K562 (cell line): ENCODE measurements at regions not wholly inside any gene's neighbourhood (a gene's known extent, or its start where the extent isn't known, plus 50 kb on each side); places are given as distances from the start of the nearest gene placed in this dataset.

Source experiments
- ATAC-seq: fragments of 200-7000 bp; cut with Tn5 transposase; 3 replicates; pipeline ENCODE4 v1.9.1; 2020; ENCODE audit warnings: moderate library complexity
- BruUV-seq: library from RNA; stranded (reverse); fragments of 400-500 nt; replicated peaks from 2 replicates; lab custom pipeline; 2021; lab: Mats Ljungman, UMichigan
- CTCF ChIA-PET: fragments of 300-600 bp; formaldehyde crosslinking; extraction: SDS; loops from one replicate; lab custom pipeline; 2021; ENCODE audit warnings: low intra/inter-chr PET ratio; lab: Yijun Ruan, JAX
- POLR2A ChIA-PET: fragments of 300-600, 350-650 bp; sonication (Branson Sonifier 250); formaldehyde crosslinking; extraction: SDS; loops from one replicate; lab custom pipeline; 2021; ENCODE audit warnings: antibody characterized with exemption, inconsistent platforms; lab: Yijun Ruan, JAX
- DNase-seq, 4 experiments: peaks; one replicate each; pipeline versions ENCODE4 v3.0.0 to v3.0.0-alpha.2; 2011 to 2018; ENCODE audit warnings: low spot score in 3 of 4, mixed read lengths in 3 of 4; ENCODE audit errors: extremely low read depth in 1 of 4
- FAIRE-seq: peaks from 2 replicates; lab custom pipeline; 2011; peaks lifted over from hg19 to GRCh38; lab: Jason Lieb, UNC
- H2AFZ ChIP-seq: 2 replicates; pipeline ENCODE4 v1.6.0; 2011; ENCODE audit warnings: low read depth, low read length, control low read depth, inconsistent platforms
- H3K27ac ChIP-seq: fragments of 200-600 bp; 3 replicates; pipeline ENCODE4 v1.8.0; 2011; ENCODE audit warnings: low read depth, mild to moderate bottlenecking, control low read depth, inconsistent platforms, low read length, moderate library complexity, mixed read lengths; ENCODE audit errors: extremely low read depth
- H3K27me3 ChIP-seq, 2 experiments: fragments of 300-600 bp in 1 of 2; 2 replicates in 1 of 2; 3 replicates in 1 of 2; pipeline versions ENCODE4 v1.6.0 to v1.8.0; 2011; ENCODE audit warnings: inconsistent platforms in 2 of 2, low read length in 2 of 2, mild to moderate bottlenecking in 1 of 2, mixed read lengths in 1 of 2, moderate library complexity in 1 of 2; ENCODE audit not compliant: control insufficient read depth in 2 of 2, insufficient read depth in 2 of 2
- H3K36me3 ChIP-seq: fragments of 300-600 bp; 3 replicates; pipeline ENCODE4 v1.8.0; 2011; ENCODE audit warnings: mild to moderate bottlenecking, low read length, inconsistent platforms; ENCODE audit not compliant: control insufficient read depth, insufficient read depth
- H3K4me1 ChIP-seq, 2 experiments: fragments of 200-600 bp in 1 of 2; replicated peaks in 1 of 2; 2 replicates in 1 of 2; 3 replicates in 1 of 2; pipeline versions ENCODE4 v1.5.1 to v1.8.0; 2011; ENCODE audit warnings: inconsistent platforms in 2 of 2, low read length in 2 of 2, mild to moderate bottlenecking in 1 of 2, mixed read lengths in 1 of 2, moderate library complexity in 1 of 2; ENCODE audit not compliant: control insufficient read depth in 2 of 2, insufficient read depth in 2 of 2
- H3K4me2 ChIP-seq: 2 replicates; pipeline ENCODE4 v1.6.1; 2011; ENCODE audit warnings: low read length, control low read depth, inconsistent platforms, mixed read lengths; ENCODE audit not compliant: insufficient read depth
- H3K4me3 ChIP-seq: fragments of 200-600 bp; sonication (generic), shearing (Covaris generic); 2 replicates; pipeline ENCODE4 v1.5.1; 2016; ENCODE audit warnings: control low read depth, inconsistent platforms
- H3K79me2 ChIP-seq: fragments of 200-600 bp; 3 replicates; pipeline ENCODE4 v1.8.0; 2011; ENCODE audit warnings: low read length, inconsistent platforms; ENCODE audit not compliant: control insufficient read depth, insufficient read depth
- H3K9ac ChIP-seq, 2 experiments: 2 replicates each; pipeline versions ENCODE4 v1.6.0 to v1.6.1; 2011; ENCODE audit warnings: low read depth in 2 of 2, low read length in 2 of 2, control low read depth in 1 of 2, inconsistent platforms in 1 of 2, mild to moderate bottlenecking in 1 of 2, mixed read lengths in 1 of 2; ENCODE audit not compliant: insufficient read depth in 1 of 2
- H3K9me1 ChIP-seq: one replicate; pipeline ENCODE4 v1.6.0; 2011; ENCODE audit warnings: inconsistent platforms, mild to moderate bottlenecking, low read length, moderate library complexity; ENCODE audit not compliant: control insufficient read depth, insufficient read depth
- H3K9me3 ChIP-seq: replicated peaks from 2 replicates; pipeline ENCODE4 v1.5.1; 2011; ENCODE audit warnings: low read depth, low read length, inconsistent platforms; ENCODE audit not compliant: control insufficient read depth, insufficient read depth
- H4K20me1 ChIP-seq: replicated peaks from 2 replicates; pipeline ENCODE4 v1.6.1; 2011; ENCODE audit warnings: low read length, inconsistent platforms, mixed read lengths; ENCODE audit not compliant: control insufficient read depth, insufficient read depth
- CREBBP ChIP-seq: IDR thresholded peaks from one replicate; pipeline ENCODE4 v1.6.1; 2012; ENCODE audit warnings: low read depth, mild to moderate bottlenecking, control low read depth, inconsistent platforms, low read length
- ESRRB ChIP-seq: fragments of 250-450 bp; sonication (Bioruptor Pico); IDR thresholded peaks from 2 replicates; pipeline ENCODE4 v1.5.0; 2020; ENCODE audit warnings: mild to moderate bottlenecking, moderate library complexity, borderline replicate concordance
- MAFG ChIP-seq: fragments of 450-650 bp; conservative IDR thresholded peaks from 2 replicates; pipeline ENCODE4 v1.6.1; 2016; ENCODE audit warnings: missing genetic modification characterization, missing compliant biosample characterization
- MXI1 ChIP-seq: IDR thresholded peaks from 2 replicates; pipeline ENCODE4 v1.6.1; 2011; ENCODE audit warnings: low read depth, mild to moderate bottlenecking, improper control_type of control experiment, low read length
- NFE2 ChIP-seq: IDR thresholded peaks from 2 replicates; pipeline ENCODE4 v1.6.1; 2014; ENCODE audit warnings: antibody characterized with exemption, low read depth
- NFIX ChIP-seq: fragments of 250-450 bp; sonication (Bioruptor Pico); IDR thresholded peaks from 2 replicates; pipeline ENCODE4 v1.4.0; 2020; ENCODE audit warnings: low read depth, mild to moderate bottlenecking, moderate library complexity
- NFXL1 ChIP-seq: fragments of 450-650 bp; formaldehyde crosslinking; IDR thresholded peaks from 2 replicates; pipeline ENCODE4 v1.4.0; 2021; ENCODE audit warnings: mild to moderate bottlenecking
- RAD21 ChIP-seq, 2 experiments: fragments of 250-450 bp in 1 of 2; fragments of 450-650 bp in 1 of 2; sonication (Bioruptor Pico) in 1 of 2; formaldehyde crosslinking in 1 of 2; IDR thresholded peaks in 1 of 2; conservative IDR thresholded peaks in 1 of 2; 2 replicates each; pipeline versions ENCODE4 v1.4.0 to v1.8.0; 2020 to 2022; ENCODE audit warnings: mild to moderate bottlenecking in 2 of 2, moderate library complexity in 1 of 2
- SIN3A ChIP-seq, 2 experiments: fragments of 150-350 bp in 1 of 2; IDR thresholded peaks; 2 replicates each; pipeline ENCODE4 v1.6.1; 2011 to 2016; ENCODE audit warnings: borderline replicate concordance in 2 of 2, low read depth in 2 of 2, low read length in 2 of 2, mild to moderate bottlenecking in 2 of 2, moderate library complexity in 2 of 2; ENCODE audit not compliant: control insufficient read depth in 1 of 2
- STAG1 ChIP-seq: sonication (generic); formaldehyde crosslinking; IDR thresholded peaks from 2 replicates; pipeline ENCODE4 v1.5.0; 2020; ENCODE audit warnings: missing genetic modification reagents, borderline replicate concordance
- ZNF311 ChIP-seq: fragments of 250-450 bp; sonication (Bioruptor Pico); IDR thresholded peaks from 2 replicates; pipeline ENCODE4 v1.4.0; 2020; ENCODE audit warnings: mild to moderate bottlenecking, moderate library complexity
- ZNF668 ChIP-seq: fragments of 250-450 bp; sonication (Bioruptor Pico); IDR thresholded peaks from 2 replicates; pipeline ENCODE4 v1.8.0; 2022; ENCODE audit warnings: mild to moderate bottlenecking, inconsistent platforms
- ZNF780A ChIP-seq: fragments of 250-450 bp; sonication (Bioruptor Pico); IDR thresholded peaks from 2 replicates; pipeline ENCODE4 v1.5.0; 2021; ENCODE audit warnings: mild to moderate bottlenecking
- WGBS: fragments of 100-300 bp; shearing (Covaris generic); methylation state at CpG from one replicate; pipeline ENCODE4 v1.1.6; 2016; ENCODE audit warnings: low coverage, mixed read lengths; ENCODE audit not compliant: insufficient coverage; ENCODE audit errors: missing lambda C conversion rate; 5-methylcytosine and 5-hydroxymethylcytosine counted together
- in situ Hi-C: fragments of 300-500 bp; cut with MboI; formaldehyde crosslinking; loops from 4 replicates; pipeline ENCODE4 v1.15.0; 2018; ENCODE audit warnings: inconsistent platforms, mixed read lengths
- intact Hi-C: fragments of 100-400 bp; cut with micrococcal nuclease; formaldehyde crosslinking; loops from 2 replicates; pipeline ENCODE4 v1.14.2; 2022
- TF ChIP-seq, protein P1 (sequence below): sonication (generic); formaldehyde crosslinking; IDR thresholded peaks from 2 replicates; pipeline ENCODE4 v1.5.0; 2020; ENCODE audit warnings: missing genetic modification reagents
- TF ChIP-seq, protein P2 (sequence below), 3 experiments: IDR thresholded peaks in 2 of 3; conservative IDR thresholded peaks in 1 of 3; 2 replicates each; pipeline ENCODE4 v1.5.1; 2011 to 2012; ENCODE audit warnings: low read length in 3 of 3, mild to moderate bottlenecking in 3 of 3, control low read depth in 2 of 3, improper control_type of control experiment in 1 of 3, inconsistent platforms in 1 of 3, low read depth in 1 of 3, mixed read lengths in 1 of 3, moderate library complexity in 1 of 3; ENCODE audit not compliant: insufficient read depth in 2 of 3
- TF ChIP-seq, protein P3 (sequence below): sonication (generic); formaldehyde crosslinking; IDR thresholded peaks from 2 replicates; pipeline ENCODE4 v1.8.1; 2022; ENCODE audit warnings: missing genetic modification reagents

DNA sequence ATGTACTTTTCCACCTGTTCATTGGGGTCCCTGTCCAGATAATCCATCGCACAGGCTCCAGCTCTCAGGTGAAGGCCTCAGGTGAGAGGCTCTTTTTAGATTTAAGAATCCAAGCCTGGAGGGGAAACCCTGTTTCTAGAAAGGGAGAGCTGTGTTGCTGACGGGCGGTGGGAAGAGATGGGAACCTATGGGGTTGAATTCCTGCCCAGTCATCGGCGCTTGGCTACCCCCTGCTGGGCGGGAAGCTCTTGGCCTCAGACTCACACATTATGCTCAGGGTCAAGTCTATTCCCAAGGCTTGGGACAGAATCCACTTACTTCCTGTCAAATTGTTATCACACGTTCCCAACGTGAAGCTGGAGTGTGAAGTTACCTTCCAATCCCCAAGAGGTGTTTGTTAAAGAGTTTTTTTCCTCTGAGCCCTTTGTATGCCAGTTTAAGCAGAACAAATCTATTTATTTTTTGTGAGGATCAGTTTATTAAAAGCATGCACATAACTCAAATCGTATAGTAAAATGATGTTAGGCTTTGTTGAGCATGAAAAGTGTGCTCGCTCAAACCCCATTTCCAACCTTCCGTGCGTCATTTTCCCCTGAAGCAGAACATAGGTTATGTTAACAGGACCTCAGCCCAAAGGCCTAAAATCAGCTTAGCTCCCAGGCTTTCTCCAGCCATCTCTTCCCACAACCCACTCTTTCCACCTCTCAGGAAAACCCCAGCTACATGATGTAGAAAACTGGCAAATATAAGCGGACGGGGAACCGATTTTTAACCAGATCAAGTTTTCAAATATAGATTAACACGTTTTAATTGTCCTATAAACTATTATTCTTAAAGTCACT lies 181.7 kb upstream of the ETAA1 start:
- Histone ChIP-seq H3K36me3 (no peaks in the 10 kb centered on the region), H3K4me1 (no peaks in the 10 kb centered on the region), H3K9me3 (no peaks in the 10 kb centered on the region), H3K9ac (no peak overlapping the region), H3K79me2 (no peaks in the 10 kb centered on the region), H3K9me1 (no peaks in the 10 kb centered on the region), H4K20me1 (no peaks in the 10 kb centered on the region), H3K27ac (no peak overlapping the region), H2AFZ (no peak overlapping the region), H3K27me3 (no peaks in the 10 kb centered on the region), H3K4me2 (no peak overlapping the region), H3K4me3 (no peak overlapping the region)
- POLR2A ChIA-PET: interaction anchor here (1.6 kb wide), 1 partner anchor 11 kb away, joined by 5 read pairs; no protein-coding TSS in a partner anchor
- DNase-seq (peak; percentile 27 to 50 (median 31)), ATAC-seq (peak; percentile 85), FAIRE-seq (no peak)
- in situ Hi-C loops (no loop called here), intact Hi-C loops (no loop called here)
- BruUV-seq: no TSS peak
- TF ChIP-seq NFE2: peak; percentile 70
- TF ChIP-seq, protein P1, sequence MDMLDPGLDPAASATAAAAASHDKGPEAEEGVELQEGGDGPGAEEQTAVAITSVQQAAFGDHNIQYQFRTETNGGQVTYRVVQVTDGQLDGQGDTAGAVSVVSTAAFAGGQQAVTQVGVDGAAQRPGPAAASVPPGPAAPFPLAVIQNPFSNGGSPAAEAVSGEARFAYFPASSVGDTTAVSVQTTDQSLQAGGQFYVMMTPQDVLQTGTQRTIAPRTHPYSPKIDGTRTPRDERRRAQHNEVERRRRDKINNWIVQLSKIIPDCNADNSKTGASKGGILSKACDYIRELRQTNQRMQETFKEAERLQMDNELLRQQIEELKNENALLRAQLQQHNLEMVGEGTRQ: no peak
- TF ChIP-seq NFXL1 (CRISPR knock-in tag): no peak
- TF ChIP-seq ZNF311 (CRISPR knock-in tag): no peak
- no peak for TF ChIP-seq NFIX
- TF ChIP-seq ZNF780A (CRISPR knock-in tag): no peak
- no peak for TF ChIP-seq ZNF668 (CRISPR knock-in tag)
- TF ChIP-seq, protein P2, sequence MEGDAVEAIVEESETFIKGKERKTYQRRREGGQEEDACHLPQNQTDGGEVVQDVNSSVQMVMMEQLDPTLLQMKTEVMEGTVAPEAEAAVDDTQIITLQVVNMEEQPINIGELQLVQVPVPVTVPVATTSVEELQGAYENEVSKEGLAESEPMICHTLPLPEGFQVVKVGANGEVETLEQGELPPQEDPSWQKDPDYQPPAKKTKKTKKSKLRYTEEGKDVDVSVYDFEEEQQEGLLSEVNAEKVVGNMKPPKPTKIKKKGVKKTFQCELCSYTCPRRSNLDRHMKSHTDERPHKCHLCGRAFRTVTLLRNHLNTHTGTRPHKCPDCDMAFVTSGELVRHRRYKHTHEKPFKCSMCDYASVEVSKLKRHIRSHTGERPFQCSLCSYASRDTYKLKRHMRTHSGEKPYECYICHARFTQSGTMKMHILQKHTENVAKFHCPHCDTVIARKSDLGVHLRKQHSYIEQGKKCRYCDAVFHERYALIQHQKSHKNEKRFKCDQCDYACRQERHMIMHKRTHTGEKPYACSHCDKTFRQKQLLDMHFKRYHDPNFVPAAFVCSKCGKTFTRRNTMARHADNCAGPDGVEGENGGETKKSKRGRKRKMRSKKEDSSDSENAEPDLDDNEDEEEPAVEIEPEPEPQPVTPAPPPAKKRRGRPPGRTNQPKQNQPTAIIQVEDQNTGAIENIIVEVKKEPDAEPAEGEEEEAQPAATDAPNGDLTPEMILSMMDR (IDR thresholded peaks at IDR 0.05 in 2 of 3, conservative IDR thresholded peaks at IDR 0.05 in 1 of 3; ENCODE audit: insufficient read depth in 2 of 3, low read depth in 1 of 3, low read length in 3 of 3): peak; percentile 20 to 47 (median 30); a peak in 5 of 6 replicates
- TF ChIP-seq, protein P3, sequence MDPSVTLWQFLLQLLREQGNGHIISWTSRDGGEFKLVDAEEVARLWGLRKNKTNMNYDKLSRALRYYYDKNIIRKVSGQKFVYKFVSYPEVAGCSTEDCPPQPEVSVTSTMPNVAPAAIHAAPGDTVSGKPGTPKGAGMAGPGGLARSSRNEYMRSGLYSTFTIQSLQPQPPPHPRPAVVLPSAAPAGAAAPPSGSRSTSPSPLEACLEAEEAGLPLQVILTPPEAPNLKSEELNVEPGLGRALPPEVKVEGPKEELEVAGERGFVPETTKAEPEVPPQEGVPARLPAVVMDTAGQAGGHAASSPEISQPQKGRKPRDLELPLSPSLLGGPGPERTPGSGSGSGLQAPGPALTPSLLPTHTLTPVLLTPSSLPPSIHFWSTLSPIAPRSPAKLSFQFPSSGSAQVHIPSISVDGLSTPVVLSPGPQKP (CRISPR knock-in tag): no peak
- peak in 1 of 2 experiments; percentile 37; a peak in 1 of 4 replicates for TF ChIP-seq RAD21 (CRISPR knock-in tag; conservative IDR thresholded peaks at IDR 0.05 in 1 of 2, IDR thresholded peaks at IDR 0.05 in 1 of 2)
- no peak for TF ChIP-seq CREBBP
- TF ChIP-seq ESRRB (CRISPR knock-in tag): no peak
- no peak for TF ChIP-seq MXI1
- 0 out of 2 replicates have a peak, but pooled peaks have one; percentile 15 for TF ChIP-seq MAFG (tag)
- TF ChIP-seq STAG1 (CRISPR knock-in tag): no peak
- no peak for TF ChIP-seq SIN3A (IDR thresholded peaks at IDR 0.05; ENCODE audit: borderline replicate concordance in 2 of 2, control insufficient read depth in 1 of 2, low read depth in 2 of 2, low read length in 2 of 2)
- CTCF ChIA-PET: no interaction called here
- WGBS: 3% methylated on average over 16 of the region's 16 CpGs
